HuH-7.5 (cell line): ENCODE measurements at regions not wholly inside any gene's neighbourhood (a gene's known extent, or its start where the extent isn't known, plus 50 kb on each side); places are given as distances from the start of the nearest gene placed in this dataset.

Source experiments
- DNase-seq: peaks from one replicate; pipeline ENCODE4 v3.0.0; 2011; ENCODE audit warnings: low spot score

DNA sequence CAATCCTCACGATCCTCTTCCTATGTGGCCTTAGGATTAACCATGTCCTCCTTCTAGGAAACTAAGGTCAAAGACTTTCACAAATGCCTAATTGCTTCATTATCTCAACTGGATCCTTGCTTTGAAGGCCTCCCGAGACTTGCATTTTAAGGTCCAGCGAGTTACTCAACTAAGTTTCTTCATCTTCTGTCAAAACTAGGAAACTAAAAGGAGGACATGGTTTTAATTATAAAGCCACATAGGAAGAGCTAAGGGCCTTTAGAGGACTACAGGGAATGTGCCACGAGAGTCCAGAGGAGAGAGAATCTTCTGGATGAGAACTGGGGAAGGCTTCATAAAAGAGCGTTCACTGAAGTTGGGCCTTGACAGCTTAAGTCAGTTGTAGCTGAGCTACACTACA lies 87.8 kb upstream of the LPP start:
- DNase-seq = no peak

DNA sequence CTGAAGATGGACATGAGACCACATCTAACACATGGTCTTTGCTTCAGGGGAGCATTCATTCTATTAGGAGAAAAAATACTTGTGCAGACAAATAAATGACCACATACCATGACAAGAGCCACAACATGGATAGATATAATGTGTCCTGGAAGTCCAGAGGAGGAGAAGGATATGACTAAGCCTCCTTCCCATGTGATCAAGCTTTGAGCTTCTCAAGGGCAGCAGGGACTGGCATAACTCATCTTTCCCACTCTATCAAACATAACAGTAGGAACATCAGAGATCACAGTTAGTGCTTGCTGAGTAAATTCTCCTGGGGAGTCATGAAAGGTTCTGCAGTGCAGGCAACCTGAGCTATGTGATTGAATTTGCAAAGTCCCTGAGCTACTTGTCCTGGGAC lies 86.0 kb upstream of the LPP start:
- DNase-seq = no peak

DNA sequence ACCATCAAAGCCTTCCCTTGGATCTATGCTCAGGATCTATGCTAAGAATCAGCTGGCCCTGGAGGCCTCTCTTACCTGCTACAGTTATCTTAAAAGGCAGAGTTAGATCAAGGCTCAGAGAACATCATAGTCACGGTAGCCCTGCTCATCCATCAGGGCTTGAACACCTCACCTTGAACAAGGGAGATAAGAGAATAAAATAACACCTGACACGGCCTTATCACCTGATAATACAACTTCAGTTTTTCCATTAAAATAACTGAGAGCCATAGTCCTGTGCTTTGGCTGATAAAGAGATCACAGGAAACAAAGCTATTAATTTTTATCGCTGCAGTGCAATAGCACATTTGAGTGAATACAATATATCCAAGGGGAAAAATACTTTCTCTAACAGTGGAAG lies 85.6 kb upstream of the LPP start:
- DNase-seq = no peak

DNA sequence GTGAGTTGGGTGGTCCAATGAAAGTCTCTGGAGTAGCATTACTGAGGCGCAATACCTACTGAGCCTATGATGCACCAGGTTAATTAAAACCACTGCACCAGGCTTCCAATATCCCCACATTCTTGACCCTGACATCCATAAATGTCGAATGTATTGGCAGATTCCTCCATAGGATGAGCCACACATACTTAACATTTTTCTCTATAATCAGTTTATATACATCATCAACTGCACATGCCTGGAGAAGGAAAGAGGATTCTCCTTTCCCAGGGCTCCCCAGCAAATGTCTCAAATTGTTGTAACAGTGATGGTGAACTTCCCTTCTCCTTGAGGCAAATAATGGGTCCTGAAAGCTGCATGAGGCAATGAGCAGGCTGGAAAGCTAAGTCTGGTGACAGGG lies 82.3 kb upstream of the LPP start:
- no peak for DNase-seq

DNA sequence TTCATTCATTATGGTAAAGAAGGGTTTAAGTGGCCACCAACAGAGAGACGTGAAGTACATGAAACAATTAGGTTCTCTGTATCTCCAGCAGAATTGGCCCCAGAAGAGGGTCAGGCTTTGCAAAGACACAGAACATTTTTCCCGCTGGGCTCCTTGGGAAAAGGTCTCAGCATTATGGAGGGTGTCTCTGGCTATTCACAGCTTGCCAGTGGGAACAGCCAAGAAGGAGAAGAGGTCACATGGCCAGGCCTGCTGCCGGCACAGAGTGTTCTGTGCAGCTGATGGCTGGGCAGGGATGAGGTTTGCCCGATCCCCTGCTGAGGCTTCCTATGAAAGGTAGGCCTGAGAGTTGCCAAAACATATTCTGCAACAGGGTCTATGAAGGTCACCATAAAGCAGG lies 77.8 kb upstream of the LPP start:
- DNase-seq = no peak

DNA sequence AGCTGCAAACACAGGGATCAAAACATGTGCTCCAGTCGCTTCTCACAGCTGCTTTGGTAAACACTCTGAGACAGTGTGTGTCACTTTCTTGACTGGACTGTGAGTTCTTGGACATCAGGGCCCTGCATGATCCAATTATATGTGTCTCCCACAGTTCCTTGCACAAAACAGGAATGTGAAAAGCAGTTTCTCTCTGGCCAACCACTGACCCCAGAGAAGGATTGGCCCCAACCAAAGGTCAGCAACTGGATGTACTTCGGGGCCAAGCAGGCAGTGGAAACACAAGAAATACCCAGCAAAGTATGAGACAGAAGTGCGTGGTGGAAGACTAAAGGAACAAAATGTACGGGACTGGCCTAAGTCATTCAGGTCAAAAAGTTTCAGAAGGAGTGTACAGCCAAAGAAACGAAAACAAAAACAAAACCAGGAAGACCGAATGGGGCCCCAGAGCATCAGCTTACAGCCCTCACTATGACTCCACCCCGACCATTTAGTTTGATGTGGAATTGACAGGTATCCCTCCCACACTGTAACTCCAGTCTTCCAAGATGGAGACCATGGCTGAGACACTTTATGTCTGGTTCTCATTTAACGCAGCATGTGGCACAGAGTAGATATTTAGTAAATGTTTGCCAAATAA lies 76.7 kb upstream of the LPP start:
- no peak for DNase-seq

DNA sequence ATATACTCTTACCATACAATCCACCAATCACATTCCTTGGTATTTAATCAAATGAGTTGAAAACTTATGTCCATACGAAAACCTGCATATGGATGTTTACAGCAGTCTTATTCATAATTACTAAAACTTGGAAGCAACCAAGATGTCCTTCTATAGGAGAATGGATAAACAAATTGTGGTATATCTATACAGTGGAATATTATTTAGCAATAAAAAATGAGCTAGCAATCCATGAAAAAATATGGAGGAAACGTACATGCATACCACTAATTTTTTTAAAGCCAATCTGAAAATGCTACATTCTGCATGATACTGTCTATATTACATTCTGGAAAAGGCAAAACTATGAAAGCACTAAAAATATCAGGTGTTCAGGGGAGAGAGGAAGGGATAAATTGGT lies 73.9 kb upstream of the LPP start:
- no peak for DNase-seq

DNA sequence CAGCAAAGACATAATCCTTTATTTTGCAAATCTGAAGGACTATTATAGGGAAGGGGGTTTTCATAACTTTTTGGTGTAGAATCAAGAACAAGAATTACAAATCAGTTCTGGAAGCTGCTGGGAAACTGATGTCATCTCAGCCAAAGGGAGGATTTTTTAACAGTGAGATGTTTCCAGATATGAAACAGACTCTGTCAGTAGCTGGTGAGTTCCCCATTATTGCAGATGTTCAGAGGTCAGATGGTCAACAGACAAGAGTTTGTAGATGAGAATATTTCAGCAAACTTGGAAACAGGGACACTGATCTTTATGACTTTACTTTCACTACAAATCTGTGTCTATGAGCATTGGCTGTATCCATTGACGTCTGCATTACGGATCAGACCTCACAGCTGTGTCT lies 71.9 kb upstream of the LPP start:
- no peak for DNase-seq

DNA sequence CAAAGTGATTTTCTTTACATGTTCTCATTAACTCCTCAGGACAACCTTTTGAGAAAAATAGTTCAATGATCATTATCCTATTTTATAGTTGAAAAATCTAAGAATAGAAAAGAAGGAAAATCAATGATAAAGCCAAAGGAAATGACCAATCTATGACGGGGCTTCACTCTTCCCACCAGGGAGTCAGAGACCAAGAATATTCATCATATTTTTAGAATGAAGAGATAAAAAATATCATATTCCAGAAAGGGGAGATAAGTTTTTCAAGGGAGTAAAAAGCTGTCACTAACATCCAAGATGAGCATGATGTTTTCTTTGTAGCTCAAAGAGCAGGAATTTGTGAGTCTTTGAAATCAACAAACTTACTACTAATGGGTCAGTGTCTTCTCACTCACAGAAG lies 71.5 kb upstream of the LPP start:
- DNase-seq = no peak

DNA sequence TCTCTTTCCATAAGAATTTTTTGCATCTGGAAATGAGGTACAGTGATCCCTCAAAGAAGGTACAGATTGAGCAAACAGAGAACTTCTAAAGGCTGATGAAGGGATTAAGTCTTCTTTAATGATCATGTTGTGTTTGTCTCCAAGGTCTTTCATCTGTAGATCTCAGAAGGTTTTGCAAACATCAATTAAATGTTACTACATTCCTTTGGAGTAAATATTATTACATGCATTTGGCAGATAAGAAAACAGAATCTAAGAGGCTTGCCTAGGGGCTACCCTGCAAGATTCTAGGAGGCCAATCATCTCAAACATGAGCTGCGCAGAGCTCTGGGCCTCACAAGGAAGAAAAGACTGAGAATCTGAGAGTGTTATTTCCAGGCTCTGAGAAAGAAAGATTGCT lies 70.9 kb upstream of the LPP start:
- DNase-seq = no peak

DNA sequence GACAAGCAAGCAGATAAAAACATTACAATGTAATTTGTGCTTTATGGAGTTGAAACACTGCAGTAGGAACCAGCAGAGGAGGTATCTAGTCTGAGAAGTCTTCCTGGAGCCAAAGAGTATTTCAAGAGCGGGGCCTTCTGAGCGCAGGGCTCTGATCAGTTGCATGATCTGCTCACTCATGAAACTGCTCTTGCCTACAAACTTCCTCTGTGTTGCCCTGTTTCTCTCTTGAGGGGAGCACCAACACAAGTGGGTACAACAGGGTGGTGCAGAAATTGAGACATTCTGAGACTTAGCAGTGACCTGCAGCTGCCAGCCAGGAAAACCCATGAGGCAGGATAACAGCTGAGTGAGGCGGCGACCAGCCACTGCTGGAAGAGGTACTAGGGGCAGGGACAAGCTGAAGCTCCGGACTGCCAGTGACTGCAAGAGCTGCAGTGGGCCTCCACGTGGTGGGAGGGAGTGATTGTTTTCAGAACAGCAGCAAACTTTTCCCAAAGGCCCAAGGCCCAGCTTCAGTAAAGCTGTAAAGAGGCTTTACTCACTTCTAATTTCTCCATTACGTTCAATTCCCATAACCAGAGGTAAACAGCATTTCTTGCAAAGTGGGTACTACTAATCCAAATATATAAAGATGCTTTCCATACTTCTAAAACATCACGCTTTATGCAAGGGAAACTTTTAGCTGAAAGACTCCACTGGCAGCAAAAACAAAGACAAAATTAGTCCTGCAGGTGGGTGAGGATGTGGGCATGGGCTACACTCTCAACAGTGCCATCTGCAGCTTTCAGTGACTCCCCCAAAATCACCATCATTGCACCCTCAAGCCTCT lies 69.0 kb upstream of the LPP start:
- no peak for DNase-seq

DNA sequence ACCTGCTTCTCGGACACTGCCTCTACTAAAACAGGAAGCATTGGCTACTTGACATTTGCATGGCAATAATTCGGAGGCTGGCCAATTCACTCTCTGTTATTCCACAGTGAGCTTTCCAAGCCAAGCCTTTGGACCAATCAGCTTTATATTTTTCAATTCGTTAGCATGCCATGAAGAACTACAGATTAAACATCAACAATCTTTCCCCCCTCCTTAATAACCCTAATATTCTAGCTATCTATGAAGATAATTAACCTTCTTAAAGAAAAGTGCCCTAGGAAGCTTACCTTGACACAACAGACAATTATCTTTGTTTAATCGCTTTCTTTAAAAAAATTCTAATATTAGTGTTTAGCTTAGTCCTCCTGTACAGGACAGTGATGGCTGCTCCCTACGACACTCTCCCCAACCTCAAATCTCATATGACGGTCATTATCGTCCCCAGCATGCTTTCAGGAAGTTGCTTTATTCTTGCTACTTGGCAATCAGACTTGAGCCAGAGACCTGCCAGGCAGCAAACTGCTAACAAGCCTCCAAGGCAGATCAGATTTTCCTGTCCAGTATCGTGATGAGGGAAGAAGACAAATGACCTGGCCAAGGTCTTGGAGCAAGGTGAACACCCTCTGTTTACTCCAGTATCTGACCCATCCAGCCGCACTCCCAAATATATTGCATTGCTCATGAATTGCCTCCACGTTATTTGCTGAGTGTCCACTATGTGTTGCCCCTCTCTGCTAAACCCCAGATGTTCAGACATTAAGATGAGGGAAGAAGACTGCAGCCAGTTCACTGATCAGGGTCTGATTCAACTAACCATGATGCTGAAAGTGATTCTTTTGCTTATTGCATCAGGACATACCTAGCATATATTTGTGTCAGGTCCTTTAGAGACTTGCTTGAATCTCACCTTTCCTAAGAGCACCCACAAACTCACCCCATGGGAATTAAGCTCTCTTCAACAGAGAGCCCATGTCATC lies 68.1 kb upstream of the LPP start:
- DNase-seq = no peak

DNA sequence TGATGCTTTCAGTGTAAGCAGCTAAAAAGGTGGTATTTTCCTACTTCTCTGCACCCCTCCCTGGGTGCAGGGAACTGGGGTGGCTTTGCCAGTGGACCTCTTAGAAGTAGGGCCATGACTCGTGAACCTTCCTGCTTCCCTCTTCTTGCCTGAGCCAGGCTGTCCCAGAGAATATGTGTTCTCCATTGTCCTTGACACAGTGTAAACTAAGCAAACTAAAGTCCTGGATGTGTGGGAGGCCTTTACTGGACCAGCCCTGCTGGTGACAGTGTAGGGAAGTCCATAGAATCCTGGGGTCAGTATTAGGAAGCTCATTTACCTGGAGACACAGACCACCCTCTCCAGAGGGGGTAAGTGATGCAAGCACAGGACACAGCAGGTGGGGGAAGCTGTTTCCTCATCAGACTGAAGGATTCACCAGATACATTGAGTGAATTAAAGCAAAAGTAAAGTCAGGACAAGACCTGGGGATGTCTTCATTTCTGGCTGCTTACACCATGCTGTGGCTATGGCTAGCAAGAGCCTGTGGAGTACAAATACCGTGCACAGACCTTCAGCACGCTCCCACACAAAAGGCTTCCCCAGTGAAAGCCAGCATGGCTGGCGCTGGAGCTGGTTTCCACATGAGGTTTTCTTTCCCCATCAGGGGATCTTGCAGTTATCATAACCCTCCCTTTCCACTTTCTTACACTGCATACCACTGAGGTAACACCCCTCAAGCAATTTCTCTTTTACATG lies 64.8 kb upstream of the LPP start:
- no peak for DNase-seq

DNA sequence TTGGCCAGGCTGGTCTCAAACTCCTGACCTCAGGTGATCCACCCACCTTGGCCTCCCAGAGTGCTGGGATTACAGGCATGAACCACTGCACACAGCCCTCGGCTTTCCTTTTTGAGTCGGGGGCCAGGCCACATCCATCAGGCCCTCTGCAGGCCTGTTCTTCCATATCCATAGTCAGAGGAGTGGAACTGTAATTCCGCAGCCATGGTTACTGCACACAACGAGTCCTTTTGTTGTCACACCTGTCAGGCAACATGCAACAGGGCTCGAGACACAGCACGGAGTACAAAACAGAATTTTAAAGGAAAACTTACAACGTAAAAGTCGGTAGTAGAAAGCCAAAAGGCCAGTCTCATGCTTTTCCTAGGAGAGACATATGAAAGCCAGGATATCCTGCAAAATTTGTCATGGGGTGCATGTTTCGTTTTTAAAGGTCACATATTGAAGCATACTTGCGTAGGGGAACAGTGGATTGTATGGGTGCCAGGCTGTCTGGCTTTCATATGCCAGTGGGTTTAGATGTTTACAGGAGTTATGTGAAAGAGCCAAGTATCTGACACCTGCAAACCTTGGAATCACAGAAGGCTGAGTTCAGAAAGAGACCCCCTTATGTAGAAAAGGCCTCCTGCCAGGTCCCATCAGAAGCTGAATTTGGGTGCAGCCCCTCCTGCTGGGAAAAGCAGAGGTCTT lies 63.2 kb upstream of the LPP start:
- DNase-seq = no peak

DNA sequence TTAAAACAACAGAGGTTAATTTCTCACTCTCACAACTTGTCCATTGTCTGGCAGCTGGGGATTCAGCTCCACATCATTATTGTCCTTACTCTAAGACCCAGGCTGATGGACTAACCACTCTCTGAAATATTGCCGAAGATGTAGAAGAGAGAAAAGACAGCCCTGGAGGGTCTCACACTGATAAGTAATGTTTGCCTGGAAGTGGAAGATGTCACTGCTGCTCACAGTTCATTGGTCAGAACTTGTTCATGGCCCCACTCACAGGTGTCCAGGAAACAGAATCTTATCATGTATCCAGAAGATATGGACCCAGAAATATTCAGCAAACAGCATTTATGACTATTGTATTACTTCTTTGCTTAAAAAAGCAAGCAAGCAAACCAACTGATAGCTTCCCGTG lies 62.2 kb upstream of the LPP start:
- no peak for DNase-seq

DNA sequence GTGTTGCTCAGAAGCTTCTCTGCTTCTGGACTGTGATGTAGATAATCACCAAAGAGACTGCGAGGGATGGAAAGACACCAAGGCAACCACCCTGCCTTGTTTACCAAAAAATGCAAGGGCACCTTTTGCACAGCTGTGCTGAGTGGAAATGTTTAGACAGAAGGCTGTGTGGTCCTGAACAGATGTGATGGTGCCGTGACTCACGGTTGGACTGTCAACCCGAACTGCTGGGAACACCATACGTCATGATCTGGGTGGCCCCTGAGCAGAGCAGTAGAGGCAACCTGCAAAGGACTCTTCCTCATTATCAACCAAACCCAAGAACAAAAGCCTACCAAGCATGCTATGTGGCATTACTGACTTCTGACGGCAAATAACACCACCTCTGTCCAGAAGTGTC lies 61.3 kb upstream of the LPP start:
- no peak for DNase-seq

DNA sequence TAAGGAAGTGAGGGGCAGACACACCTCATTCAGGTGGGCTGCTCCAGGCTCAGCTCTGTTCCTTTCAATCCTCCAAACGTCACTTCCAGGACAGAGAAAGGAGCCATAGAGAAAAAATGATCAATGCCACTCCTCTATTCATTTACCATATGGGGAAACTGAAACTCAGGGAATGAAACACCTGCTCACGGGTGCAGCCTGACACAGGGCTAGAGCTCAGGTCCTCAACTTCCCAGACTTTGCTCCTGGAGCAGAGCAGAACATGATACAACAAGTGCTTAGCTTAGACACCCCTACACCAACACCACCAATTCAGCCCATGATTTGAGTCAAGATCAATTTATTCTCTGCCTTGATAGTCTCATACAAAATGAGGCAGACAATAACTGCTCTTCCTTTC lies 58.5 kb upstream of the LPP start:
- no peak for DNase-seq

DNA sequence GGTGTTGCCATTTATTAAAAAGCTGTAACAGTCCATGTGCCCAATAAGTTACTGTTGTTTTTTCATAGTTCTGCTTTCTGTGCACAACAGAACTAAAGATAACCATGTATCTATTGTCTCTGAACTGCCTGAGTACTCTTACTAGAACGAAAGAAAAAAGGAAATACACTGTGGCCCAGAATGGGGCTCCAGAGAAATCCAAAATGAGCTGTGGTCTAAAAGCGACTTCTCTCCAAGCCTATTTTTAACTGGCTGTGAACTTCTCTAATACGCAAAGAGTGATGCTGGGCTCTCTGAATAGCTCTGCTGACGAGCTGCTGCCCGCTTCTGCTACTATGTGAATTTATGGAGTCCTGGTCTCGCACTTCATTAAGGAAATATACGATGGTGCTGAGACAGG lies 56.2 kb upstream of the LPP start:
- DNase-seq = no peak

DNA sequence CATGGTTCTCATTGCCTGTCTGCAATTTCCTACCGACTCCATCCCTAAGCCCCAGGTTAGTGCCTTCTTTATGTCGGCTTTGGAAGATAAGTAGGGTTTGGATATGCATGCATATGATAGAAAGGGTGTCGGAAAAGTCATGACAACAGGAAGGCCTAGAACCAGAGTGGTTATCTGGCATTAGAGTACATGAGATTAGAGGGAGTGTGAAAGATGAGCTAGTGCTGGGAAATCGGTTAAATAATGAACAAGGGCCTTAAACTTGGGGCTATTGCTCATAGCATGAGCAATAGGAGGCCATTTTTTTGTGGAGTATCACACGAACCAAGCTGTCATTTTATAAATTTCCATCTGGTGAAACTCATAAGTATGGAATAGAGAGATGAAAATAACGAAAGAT lies 54.0 kb upstream of the LPP start:
- DNase-seq = no peak

DNA sequence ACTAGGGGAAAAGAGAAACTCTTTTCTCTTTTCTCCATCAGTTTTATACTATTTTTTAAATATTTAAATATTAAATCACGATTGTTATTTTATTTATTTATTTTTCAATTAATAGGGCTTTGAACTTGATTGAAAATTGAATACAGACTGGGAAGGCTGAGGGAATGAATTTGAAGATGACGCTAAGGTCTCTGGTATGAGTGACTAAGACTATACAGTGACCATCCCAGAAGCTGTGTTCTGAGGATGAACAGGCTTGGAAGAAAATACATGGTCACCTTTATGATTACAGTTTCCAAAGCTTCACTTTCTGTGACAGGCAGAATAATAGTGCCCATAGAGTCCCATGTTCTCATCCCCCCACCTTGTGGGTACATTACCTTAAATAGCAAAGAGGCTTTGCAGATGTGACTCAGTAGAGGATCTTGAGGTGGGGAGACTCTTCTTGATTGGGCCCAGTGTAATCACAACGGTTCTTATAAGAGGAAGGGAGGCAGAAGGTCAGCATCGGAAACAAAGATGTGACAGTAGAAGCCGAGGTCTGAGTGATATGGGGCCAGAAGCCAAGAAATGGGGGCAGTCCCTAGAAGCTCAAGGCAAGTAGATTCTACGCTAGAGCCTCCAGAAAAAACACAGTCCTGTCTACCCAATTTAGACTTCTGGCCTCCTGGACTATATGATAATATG lies 51.0 kb upstream of the LPP start:
- no peak for DNase-seq

DNA sequence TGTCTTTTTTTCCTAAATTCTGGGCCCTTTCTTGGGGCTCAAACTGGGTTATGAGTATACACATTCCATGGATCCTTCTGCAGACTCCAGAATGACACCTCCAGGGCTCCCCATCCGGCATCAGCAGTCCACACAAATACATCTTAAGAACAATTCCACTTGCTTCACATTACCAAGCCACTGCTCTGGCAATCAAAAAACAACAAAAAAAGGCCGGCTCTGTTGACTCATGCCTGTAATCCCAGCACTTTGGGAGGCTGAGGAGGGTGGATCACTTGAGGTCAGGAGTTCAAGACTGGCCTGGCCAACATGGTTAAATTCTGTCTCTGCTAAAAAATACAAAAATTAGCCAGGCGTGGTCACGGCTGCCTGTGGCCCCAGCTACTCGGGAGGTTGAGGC lies 49.9 kb upstream of the LPP start:
- DNase-seq = no peak
